ENCODE measurements at regions not wholly inside any gene's neighbourhood (a gene's known extent, or its start where the extent isn't known, plus 50 kb on each side); places are given as distances from the start of the nearest gene placed in this dataset.

DNA sequence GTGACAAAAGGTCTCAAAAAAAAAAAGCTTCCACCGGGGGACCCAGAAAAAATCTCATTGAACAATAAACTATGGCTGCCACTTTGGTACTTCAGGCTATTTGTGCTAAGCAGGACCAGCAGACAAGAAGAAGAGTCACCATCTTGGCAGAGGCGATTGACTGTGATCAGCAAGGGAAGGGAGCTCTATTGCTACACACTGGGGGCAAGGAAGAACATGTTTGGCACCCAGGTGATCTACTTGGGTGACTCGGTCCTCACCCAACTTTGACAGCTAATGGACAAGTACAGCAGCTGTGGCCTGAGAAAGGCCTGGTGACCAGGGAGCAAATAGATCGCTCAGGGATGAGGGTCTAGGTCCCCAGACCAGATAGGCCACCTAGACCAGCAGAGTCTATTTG is 53.4 kb upstream of the SRP9 start:
- TF ChIP-seq, protein P1, sequence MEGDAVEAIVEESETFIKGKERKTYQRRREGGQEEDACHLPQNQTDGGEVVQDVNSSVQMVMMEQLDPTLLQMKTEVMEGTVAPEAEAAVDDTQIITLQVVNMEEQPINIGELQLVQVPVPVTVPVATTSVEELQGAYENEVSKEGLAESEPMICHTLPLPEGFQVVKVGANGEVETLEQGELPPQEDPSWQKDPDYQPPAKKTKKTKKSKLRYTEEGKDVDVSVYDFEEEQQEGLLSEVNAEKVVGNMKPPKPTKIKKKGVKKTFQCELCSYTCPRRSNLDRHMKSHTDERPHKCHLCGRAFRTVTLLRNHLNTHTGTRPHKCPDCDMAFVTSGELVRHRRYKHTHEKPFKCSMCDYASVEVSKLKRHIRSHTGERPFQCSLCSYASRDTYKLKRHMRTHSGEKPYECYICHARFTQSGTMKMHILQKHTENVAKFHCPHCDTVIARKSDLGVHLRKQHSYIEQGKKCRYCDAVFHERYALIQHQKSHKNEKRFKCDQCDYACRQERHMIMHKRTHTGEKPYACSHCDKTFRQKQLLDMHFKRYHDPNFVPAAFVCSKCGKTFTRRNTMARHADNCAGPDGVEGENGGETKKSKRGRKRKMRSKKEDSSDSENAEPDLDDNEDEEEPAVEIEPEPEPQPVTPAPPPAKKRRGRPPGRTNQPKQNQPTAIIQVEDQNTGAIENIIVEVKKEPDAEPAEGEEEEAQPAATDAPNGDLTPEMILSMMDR (conservative IDR thresholded peaks at IDR 0.05): no peak
- TF ChIP-seq EZH2 (IDR thresholded peaks at IDR 0.05; ENCODE audit: low read depth): no peak

All from PC-9 (cell line).